ENCODE measurements at regions not wholly inside any gene's neighbourhood (a gene's known extent, or its start where the extent isn't known, plus 50 kb on each side); places are given as distances from the start of the nearest gene placed in this dataset.

DNA sequence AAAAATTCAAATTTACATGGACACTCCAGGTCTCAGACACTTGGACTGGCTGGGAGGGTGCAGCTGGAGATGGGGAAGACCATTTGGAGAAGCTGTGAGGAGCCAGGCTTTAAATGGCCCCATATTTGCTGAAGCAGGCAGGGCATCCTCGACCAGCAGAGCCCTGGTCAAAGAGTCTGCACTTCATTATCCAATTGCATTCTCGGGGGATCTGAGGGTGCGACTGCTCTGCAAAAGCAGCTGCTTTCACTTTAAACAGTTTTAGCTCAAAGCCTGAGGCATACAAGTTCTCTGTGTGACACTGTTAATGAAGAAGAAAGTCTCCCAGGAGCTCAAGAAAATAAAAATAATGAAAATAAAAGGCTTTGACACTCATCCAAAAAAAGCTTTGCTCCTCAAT lies 98.0 kb upstream of the SLC25A36 start:
- intact Hi-C loops (cut with DNase I; ENCODE audit: low total_unique reads) (no loop called here), in situ Hi-C loops (cut with MboI; ENCODE audit: low pct_ligation_motif_present in 1 of 4, low pct_unique_long_range_greater_than_20kb in 1 of 4, low sequenced_read_pairs in 3 of 4) (no loop called here)
- no peak for TF ChIP-seq POLR2A (IDR thresholded peaks at IDR 0.05)
- TF ChIP-seq POLR2AphosphoS5 (IDR thresholded peaks at IDR 0.05): no peak
- TF ChIP-seq, protein P1, sequence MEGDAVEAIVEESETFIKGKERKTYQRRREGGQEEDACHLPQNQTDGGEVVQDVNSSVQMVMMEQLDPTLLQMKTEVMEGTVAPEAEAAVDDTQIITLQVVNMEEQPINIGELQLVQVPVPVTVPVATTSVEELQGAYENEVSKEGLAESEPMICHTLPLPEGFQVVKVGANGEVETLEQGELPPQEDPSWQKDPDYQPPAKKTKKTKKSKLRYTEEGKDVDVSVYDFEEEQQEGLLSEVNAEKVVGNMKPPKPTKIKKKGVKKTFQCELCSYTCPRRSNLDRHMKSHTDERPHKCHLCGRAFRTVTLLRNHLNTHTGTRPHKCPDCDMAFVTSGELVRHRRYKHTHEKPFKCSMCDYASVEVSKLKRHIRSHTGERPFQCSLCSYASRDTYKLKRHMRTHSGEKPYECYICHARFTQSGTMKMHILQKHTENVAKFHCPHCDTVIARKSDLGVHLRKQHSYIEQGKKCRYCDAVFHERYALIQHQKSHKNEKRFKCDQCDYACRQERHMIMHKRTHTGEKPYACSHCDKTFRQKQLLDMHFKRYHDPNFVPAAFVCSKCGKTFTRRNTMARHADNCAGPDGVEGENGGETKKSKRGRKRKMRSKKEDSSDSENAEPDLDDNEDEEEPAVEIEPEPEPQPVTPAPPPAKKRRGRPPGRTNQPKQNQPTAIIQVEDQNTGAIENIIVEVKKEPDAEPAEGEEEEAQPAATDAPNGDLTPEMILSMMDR (IDR thresholded peaks at IDR 0.05): no peak
- no peak for TF ChIP-seq EP300 (IDR thresholded peaks at IDR 0.05; ENCODE audit: low read depth)
- H3K27me3 ChIP-seq: no peaks in the 10 kb centered on the region
- H3K27ac ChIP-seq: no peak overlapping the region
- H3K36me3 ChIP-seq: no peaks in the 10 kb centered on the region
- H3K9me3 ChIP-seq: no peaks in the 10 kb centered on the region
- H3K4me1 ChIP-seq: no peaks in the 10 kb centered on the region
- DNase-seq: no peak
- H3K4me3 ChIP-seq: no peak overlapping the region
- WGBS, 2 donors (ENCODE audit: low coverage in 1 of 2): 30 to 57% methylated on average over 2 to 3 of the region's 3 CpGs

DNA sequence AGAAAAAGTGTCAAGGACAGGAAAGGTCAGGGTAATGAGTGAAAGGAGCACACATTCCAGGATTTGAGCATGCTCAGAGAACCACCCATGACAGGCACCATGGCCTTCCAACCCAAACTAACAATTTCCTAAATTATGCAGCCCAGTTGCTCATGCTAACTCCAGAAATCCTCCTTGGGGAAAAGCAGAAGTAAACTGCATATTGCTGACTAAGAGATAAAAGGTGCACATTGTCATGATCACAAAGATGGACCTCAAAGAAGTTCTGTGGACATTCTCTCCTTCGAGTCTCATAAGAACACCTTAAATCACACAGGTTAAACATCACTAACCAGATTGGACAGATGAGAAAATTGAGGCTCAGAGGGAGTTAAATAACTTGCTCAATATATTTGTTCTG lies 97.6 kb upstream of the SLC25A36 start:
- DNase-seq: no peak
- no peaks in the 10 kb centered on the region for H3K36me3 ChIP-seq
- no peaks in the 10 kb centered on the region for H3K4me1 ChIP-seq
- H3K4me3 ChIP-seq: no peak overlapping the region
- in situ Hi-C loops (cut with MboI; ENCODE audit: low pct_ligation_motif_present in 1 of 4, low pct_unique_long_range_greater_than_20kb in 1 of 4, low sequenced_read_pairs in 3 of 4) (no loop called here), intact Hi-C loops (cut with DNase I; ENCODE audit: low total_unique reads) (no loop called here)
- 90 to 100% methylated on average over 1 of the region's 1 CpG for WGBS, 2 donors (ENCODE audit: low coverage in 1 of 2)
- H3K27ac ChIP-seq: no peak overlapping the region
- no peaks in the 10 kb centered on the region for H3K9me3 ChIP-seq
- TF ChIP-seq POLR2AphosphoS5 (IDR thresholded peaks at IDR 0.05) (no peak), EP300 (IDR thresholded peaks at IDR 0.05; ENCODE audit: low read depth) (no peak), POLR2A (IDR thresholded peaks at IDR 0.05) (no peak)
- TF ChIP-seq, protein P1 (IDR thresholded peaks at IDR 0.05): no peak
- no peaks in the 10 kb centered on the region for H3K27me3 ChIP-seq

DNA sequence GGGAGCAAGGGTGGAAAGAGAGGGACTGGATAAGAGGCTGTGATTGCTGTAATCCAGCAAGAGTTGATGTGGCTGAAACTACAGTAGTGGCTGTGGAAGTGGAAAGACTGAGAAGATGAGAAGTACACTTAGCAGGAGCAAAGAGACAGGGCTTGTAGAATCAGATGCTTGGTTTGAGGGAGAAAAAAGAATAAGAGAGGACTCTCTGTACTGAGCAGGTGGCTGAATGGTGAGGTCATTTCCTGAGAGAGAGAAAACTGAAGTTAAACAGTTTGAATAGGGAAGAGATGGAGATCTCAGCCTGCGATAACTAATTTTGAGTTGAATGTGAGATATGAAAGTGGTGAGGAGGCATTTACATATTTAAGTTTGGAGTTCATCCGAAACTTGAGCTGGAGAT lies 95.8 kb upstream of the SLC25A36 start:
- no peaks in the 10 kb centered on the region for H3K4me1 ChIP-seq
- no peaks in the 10 kb centered on the region for H3K9me3 ChIP-seq
- in situ Hi-C loops (cut with MboI; ENCODE audit: low pct_ligation_motif_present in 1 of 4, low pct_unique_long_range_greater_than_20kb in 1 of 4, low sequenced_read_pairs in 3 of 4): no loop called here
- no peak for DNase-seq
- no peak overlapping the region for H3K4me3 ChIP-seq
- H3K36me3 ChIP-seq: no peaks in the 10 kb centered on the region
- no peak for TF ChIP-seq POLR2AphosphoS5 (IDR thresholded peaks at IDR 0.05)
- TF ChIP-seq POLR2A (IDR thresholded peaks at IDR 0.05): no peak
- TF ChIP-seq EP300 (IDR thresholded peaks at IDR 0.05; ENCODE audit: low read depth): no peak
- TF ChIP-seq, protein P1 (IDR thresholded peaks at IDR 0.05): no peak
- WGBS, 2 donors (ENCODE audit: low coverage in 1 of 2): 64 to 77% methylated on average over 2 of the region's 2 CpGs
- intact Hi-C loops (cut with DNase I; ENCODE audit: low total_unique reads): no loop called here
- no peak overlapping the region for H3K27ac ChIP-seq
- H3K27me3 ChIP-seq: no peaks in the 10 kb centered on the region

DNA sequence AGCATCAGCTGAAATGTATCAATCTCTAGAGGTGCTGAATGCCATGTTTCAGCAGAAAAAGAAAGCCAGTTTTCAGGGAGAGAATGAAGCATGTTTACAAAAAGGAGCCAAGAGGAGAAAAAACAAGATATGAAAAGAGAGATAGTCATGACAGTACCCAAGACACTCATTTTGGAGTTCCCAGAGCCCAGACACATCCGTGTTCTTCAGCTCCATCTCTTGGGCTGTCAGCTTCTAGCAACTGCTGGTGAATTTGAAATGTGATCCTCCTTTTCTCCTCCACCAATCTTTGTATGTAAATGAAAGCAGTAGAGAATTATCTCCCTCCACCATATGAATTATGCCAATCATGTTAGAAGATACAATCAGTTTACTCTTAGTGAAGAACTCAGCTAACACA lies 93.0 kb upstream of the SLC25A36 start:
- H3K36me3 ChIP-seq: no peaks in the 10 kb centered on the region
- no peaks in the 10 kb centered on the region for H3K4me1 ChIP-seq
- H3K9me3 ChIP-seq: no peaks in the 10 kb centered on the region
- in situ Hi-C loops (cut with MboI; ENCODE audit: low pct_ligation_motif_present in 1 of 4, low pct_unique_long_range_greater_than_20kb in 1 of 4, low sequenced_read_pairs in 3 of 4) (no loop called here), intact Hi-C loops (cut with DNase I; ENCODE audit: low total_unique reads) (no loop called here)
- no peak for DNase-seq
- H3K4me3 ChIP-seq: no peak overlapping the region
- no peak overlapping the region for H3K27ac ChIP-seq
- TF ChIP-seq EP300 (IDR thresholded peaks at IDR 0.05; ENCODE audit: low read depth): no peak
- TF ChIP-seq POLR2A (IDR thresholded peaks at IDR 0.05): no peak
- no peak for TF ChIP-seq POLR2AphosphoS5 (IDR thresholded peaks at IDR 0.05)
- TF ChIP-seq, protein P1 (IDR thresholded peaks at IDR 0.05): no peak
- no peaks in the 10 kb centered on the region for H3K27me3 ChIP-seq
- 50 to 70% methylated on average over 1 of the region's 1 CpG for WGBS, 2 donors (ENCODE audit: low coverage in 1 of 2)

Measured in transverse colon (tissue), 4 donors.